ENCODE measurements at regions not wholly inside any gene's neighbourhood (a gene's known extent, or its start where the extent isn't known, plus 50 kb on each side); places are given as distances from the start of the nearest gene placed in this dataset.

DNA sequence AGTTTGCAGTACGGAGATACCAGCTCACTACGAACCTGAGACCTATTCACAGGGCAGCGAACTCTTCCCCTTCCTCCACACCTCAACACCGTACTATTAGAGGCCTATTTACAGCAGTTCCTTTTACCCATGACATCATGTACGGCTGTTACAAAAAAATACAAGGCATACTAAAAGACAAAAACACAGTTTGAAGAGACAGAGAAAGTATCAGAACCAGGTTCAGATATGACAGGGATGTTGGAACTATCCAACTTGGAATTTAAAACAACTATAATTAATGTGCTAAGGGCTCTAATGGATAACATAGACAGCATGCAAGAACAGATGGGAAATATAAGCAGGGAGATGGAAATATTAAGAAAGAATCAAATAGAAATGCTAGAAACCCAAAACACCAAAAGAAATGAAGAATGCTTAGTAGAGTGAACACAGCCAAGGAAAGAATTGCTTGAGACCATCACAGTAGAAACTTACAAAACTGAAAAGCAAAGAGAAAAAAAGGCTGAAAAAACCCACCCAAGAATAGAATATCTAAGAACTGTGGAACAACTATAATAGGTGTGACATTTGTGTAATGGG lies 99.2 kb upstream of the ZNF521 start:
- Histone ChIP-seq H3K4me3 (ENCODE audit: low read length in 2 of 2) (no peak overlapping the region), H3K27ac (ENCODE audit: low read depth in 2 of 2, low read length in 2 of 2) (no peak overlapping the region), H3K4me1 (ENCODE audit: control insufficient read depth in 2 of 2, insufficient read depth in 2 of 2, low read length in 2 of 2) (no peaks in the 10 kb centered on the region), H3K27me3 (ENCODE audit: control insufficient read depth in 2 of 2, insufficient read depth in 2 of 2, low read length in 2 of 2) (no peaks in the 10 kb centered on the region), H3K9ac (ENCODE audit: low read depth in 1 of 2, low read length in 2 of 2) (no peak overlapping the region), H3K9me3 (ENCODE audit: control insufficient read depth in 2 of 2, low read length in 2 of 2) (peaks cover 0 to 4% of the 10 kb centered on the region in 2 donors), H3K36me3 (ENCODE audit: control insufficient read depth in 2 of 2, insufficient read depth in 2 of 2, low read length in 2 of 2) (no peaks in the 10 kb centered on the region)

DNA sequence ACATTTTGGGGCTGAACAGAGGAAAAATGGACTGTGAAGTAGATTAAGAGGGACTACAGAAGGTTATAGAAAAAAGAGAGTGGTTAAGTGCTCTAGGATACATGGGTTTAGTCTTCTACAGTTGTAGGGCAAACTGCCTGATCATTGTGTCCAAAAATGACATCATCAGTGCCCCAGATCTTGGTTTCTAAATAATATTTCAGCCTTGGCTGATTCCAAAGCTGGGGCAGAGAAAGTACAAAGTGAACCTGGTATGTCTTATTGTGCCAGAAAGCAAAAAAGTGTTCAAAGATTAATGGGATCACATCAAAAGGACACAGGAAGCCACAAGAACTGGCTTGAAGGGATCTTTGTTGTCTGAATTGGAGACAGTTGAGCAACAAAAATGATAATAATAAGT lies 97.1 kb upstream of the ZNF521 start:
- H3K36me3 ChIP-seq (ENCODE audit: control insufficient read depth in 2 of 2, insufficient read depth in 2 of 2, low read length in 2 of 2): no peaks in the 10 kb centered on the region
- no peak overlapping the region for H3K4me3 ChIP-seq (ENCODE audit: low read length in 2 of 2)
- no peak overlapping the region for H3K9ac ChIP-seq (ENCODE audit: low read depth in 1 of 2, low read length in 2 of 2)
- no peaks in the 10 kb centered on the region for H3K4me1 ChIP-seq (ENCODE audit: control insufficient read depth in 2 of 2, insufficient read depth in 2 of 2, low read length in 2 of 2)
- H3K9me3 ChIP-seq (ENCODE audit: control insufficient read depth in 2 of 2, low read length in 2 of 2): peaks cover 0 to 4% of the 10 kb centered on the region in 2 donors
- no peak overlapping the region for H3K27ac ChIP-seq (ENCODE audit: low read depth in 2 of 2, low read length in 2 of 2)
- H3K27me3 ChIP-seq (ENCODE audit: control insufficient read depth in 2 of 2, insufficient read depth in 2 of 2, low read length in 2 of 2): no peaks in the 10 kb centered on the region

DNA sequence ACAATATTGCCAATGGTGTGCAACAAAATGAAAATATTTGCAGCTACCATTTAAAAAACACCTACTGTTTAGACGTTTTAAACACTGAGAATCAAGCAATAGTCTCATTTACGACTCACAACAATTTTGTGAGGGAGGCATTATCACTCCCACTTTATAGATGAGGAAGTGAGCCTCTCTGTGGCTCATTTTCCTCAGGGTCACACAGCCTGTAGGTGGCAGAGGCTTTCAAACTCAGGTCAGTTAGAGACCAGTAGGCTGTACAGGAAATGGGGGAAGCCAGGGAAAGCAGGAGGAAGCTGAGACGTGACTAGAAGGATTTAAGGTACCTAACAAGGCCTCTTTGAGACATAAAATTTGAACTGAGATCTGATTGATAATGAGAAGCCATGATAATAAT lies 95.0 kb upstream of the ZNF521 start:
- Histone ChIP-seq H3K9ac (ENCODE audit: low read depth in 1 of 2, low read length in 2 of 2) (no peak overlapping the region), H3K9me3 (ENCODE audit: control insufficient read depth in 2 of 2, low read length in 2 of 2) (peaks cover 0 to 4% of the 10 kb centered on the region in 2 donors), H3K27ac (ENCODE audit: low read depth in 2 of 2, low read length in 2 of 2) (no peak overlapping the region), H3K36me3 (ENCODE audit: control insufficient read depth in 2 of 2, insufficient read depth in 2 of 2, low read length in 2 of 2) (no peaks in the 10 kb centered on the region), H3K27me3 (ENCODE audit: control insufficient read depth in 2 of 2, insufficient read depth in 2 of 2, low read length in 2 of 2) (no peaks in the 10 kb centered on the region), H3K4me1 (ENCODE audit: control insufficient read depth in 2 of 2, insufficient read depth in 2 of 2, low read length in 2 of 2) (no peaks in the 10 kb centered on the region), H3K4me3 (ENCODE audit: low read length in 2 of 2) (no peak overlapping the region)

DNA sequence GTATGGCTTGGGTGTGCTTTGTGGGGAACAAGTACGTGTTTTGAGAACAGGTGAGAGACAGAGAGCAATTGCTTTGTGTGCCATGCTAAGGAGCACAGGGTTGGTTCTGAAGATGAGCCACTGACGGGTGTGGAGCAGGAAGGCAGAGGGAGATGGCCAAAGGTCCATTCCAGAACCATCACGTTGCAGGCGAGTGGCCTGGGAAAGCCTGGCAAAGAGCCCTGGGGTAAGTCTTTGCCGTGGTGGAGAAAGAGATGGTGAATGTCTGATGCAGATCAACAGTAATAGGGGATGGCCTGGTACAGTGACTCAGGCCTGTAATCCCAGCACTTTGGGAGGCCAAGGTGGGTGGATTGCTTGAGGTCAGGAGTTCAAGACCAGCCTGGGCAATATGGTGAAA lies 93.5 kb upstream of the ZNF521 start:
- no peaks in the 10 kb centered on the region for H3K4me1 ChIP-seq (ENCODE audit: control insufficient read depth in 2 of 2, insufficient read depth in 2 of 2, low read length in 2 of 2)
- no peaks in the 10 kb centered on the region for H3K36me3 ChIP-seq (ENCODE audit: control insufficient read depth in 2 of 2, insufficient read depth in 2 of 2, low read length in 2 of 2)
- no peaks in the 10 kb centered on the region for H3K27me3 ChIP-seq (ENCODE audit: control insufficient read depth in 2 of 2, insufficient read depth in 2 of 2, low read length in 2 of 2)
- no peak overlapping the region for H3K9ac ChIP-seq (ENCODE audit: low read depth in 1 of 2, low read length in 2 of 2)
- no peak overlapping the region for H3K27ac ChIP-seq (ENCODE audit: low read depth in 2 of 2, low read length in 2 of 2)
- H3K9me3 ChIP-seq (ENCODE audit: control insufficient read depth in 2 of 2, low read length in 2 of 2): no peaks in the 10 kb centered on the region
- H3K4me3 ChIP-seq (ENCODE audit: low read length in 2 of 2): no peak overlapping the region

DNA sequence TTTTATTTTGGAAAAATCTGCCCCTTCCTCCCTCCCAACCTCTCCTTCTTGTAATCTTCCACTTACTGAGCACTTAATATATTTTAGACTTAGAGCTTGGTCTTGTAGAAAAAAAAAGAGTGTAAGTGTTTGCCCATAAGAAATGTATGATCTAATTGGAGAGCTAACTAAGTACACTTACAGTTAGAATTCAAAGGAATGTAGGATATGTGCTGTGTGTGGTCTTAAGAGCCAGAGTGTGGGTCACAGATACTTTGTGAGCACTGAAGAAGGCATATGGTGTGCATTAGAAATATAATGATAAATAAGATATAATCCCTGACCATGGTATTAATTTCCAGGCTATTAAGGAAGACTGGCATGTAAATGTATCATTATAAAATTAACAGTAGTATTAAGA lies 91.8 kb upstream of the ZNF521 start:
- Histone ChIP-seq H3K36me3 (ENCODE audit: control insufficient read depth in 2 of 2, insufficient read depth in 2 of 2, low read length in 2 of 2) (no peaks in the 10 kb centered on the region), H3K9me3 (ENCODE audit: control insufficient read depth in 2 of 2, low read length in 2 of 2) (no peaks in the 10 kb centered on the region), H3K9ac (ENCODE audit: low read depth in 1 of 2, low read length in 2 of 2) (no peak overlapping the region), H3K27me3 (ENCODE audit: control insufficient read depth in 2 of 2, insufficient read depth in 2 of 2, low read length in 2 of 2) (no peaks in the 10 kb centered on the region), H3K27ac (ENCODE audit: low read depth in 2 of 2, low read length in 2 of 2) (no peak overlapping the region), H3K4me1 (ENCODE audit: control insufficient read depth in 2 of 2, insufficient read depth in 2 of 2, low read length in 2 of 2) (no peaks in the 10 kb centered on the region), H3K4me3 (ENCODE audit: low read length in 2 of 2) (no peak overlapping the region)

DNA sequence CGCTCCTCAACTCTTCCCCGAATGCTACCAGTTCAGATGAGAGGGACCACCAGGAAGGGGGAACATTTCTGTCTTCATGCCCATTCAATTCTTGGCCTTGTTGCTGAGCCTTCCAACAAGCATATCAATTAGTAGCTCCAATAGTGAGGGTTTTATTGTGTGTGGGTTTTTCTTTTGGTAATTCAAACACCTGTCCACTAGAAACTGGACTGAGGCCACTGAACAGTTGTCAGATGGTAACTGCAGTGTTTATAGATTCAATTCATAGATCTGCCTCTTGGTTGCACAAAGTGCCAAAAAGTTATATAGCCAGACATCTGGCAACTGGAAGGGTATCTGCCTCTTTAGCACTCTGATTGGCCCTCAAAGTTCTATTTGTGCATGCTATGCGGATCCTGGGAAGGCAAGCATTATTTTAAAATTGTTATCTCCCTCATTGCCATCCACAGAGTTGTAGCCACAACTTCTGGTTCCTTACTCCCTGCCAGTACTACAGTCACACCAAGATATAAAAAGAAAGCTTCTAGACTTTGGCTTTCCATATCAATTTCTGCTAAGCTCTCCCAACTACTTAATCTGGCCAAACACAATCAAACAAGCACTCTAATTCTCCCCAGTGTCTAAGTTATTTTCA lies 83.3 kb upstream of the ZNF521 start:
- Histone ChIP-seq H3K4me1 (ENCODE audit: control insufficient read depth in 2 of 2, insufficient read depth in 2 of 2, low read length in 2 of 2) (no peaks in the 10 kb centered on the region), H3K36me3 (ENCODE audit: control insufficient read depth in 2 of 2, insufficient read depth in 2 of 2, low read length in 2 of 2) (no peaks in the 10 kb centered on the region), H3K4me3 (ENCODE audit: low read length in 2 of 2) (no peak overlapping the region), H3K9ac (ENCODE audit: low read depth in 1 of 2, low read length in 2 of 2) (no peak overlapping the region), H3K27ac (ENCODE audit: low read depth in 2 of 2, low read length in 2 of 2) (no peak overlapping the region), H3K9me3 (ENCODE audit: control insufficient read depth in 2 of 2, low read length in 2 of 2) (no peaks in the 10 kb centered on the region), H3K27me3 (ENCODE audit: control insufficient read depth in 2 of 2, insufficient read depth in 2 of 2, low read length in 2 of 2) (no peaks in the 10 kb centered on the region)

DNA sequence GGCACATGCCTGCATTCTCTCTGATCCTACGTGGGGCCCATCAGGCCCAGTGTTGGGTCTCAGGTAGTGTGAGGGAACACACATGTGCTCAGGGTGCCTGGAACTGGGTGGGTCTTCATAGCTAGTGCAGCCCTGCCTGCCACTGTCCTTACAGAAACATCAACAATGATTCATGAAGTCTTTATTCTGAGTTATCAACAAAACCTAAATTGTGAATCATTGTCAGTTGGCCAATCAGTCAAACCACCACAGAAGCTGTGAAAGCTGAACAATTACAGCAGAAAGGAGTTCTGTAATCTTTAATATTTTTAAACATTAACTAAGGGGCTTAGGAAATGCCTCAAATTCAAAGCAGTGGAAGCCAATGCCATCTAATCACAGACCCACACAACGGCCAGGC lies 82.8 kb upstream of the ZNF521 start:
- Histone ChIP-seq H3K9me3 (ENCODE audit: control insufficient read depth in 2 of 2, low read length in 2 of 2) (no peaks in the 10 kb centered on the region), H3K4me1 (ENCODE audit: control insufficient read depth in 2 of 2, insufficient read depth in 2 of 2, low read length in 2 of 2) (no peaks in the 10 kb centered on the region), H3K36me3 (ENCODE audit: control insufficient read depth in 2 of 2, insufficient read depth in 2 of 2, low read length in 2 of 2) (no peaks in the 10 kb centered on the region), H3K27me3 (ENCODE audit: control insufficient read depth in 2 of 2, insufficient read depth in 2 of 2, low read length in 2 of 2) (no peaks in the 10 kb centered on the region), H3K9ac (ENCODE audit: low read depth in 1 of 2, low read length in 2 of 2) (no peak overlapping the region), H3K4me3 (ENCODE audit: low read length in 2 of 2) (no peak overlapping the region), H3K27ac (ENCODE audit: low read depth in 2 of 2, low read length in 2 of 2) (no peak overlapping the region)

DNA sequence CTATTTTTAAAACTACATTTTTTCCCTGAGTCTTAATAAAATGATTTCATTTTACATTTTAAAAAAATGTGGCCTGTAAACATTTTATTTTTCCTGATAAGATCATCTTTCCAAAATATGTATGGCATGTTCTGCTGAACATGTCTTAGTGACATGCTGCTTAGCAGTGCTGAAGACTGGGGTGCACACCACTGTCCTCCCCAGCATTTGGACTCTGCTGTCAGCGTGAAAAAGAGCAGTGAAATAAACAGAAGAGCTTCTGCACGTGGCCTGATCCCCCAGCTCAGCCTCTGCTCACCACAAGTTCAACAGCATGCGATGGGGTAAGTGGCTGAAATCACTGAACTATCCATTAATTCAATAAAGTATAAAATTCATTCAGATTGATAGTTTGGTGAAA lies 81.6 kb upstream of the ZNF521 start:
- H3K27me3 ChIP-seq (ENCODE audit: control insufficient read depth in 2 of 2, insufficient read depth in 2 of 2, low read length in 2 of 2): no peaks in the 10 kb centered on the region
- no peak overlapping the region for H3K9ac ChIP-seq (ENCODE audit: low read depth in 1 of 2, low read length in 2 of 2)
- no peak overlapping the region for H3K27ac ChIP-seq (ENCODE audit: low read depth in 2 of 2, low read length in 2 of 2)

DNA sequence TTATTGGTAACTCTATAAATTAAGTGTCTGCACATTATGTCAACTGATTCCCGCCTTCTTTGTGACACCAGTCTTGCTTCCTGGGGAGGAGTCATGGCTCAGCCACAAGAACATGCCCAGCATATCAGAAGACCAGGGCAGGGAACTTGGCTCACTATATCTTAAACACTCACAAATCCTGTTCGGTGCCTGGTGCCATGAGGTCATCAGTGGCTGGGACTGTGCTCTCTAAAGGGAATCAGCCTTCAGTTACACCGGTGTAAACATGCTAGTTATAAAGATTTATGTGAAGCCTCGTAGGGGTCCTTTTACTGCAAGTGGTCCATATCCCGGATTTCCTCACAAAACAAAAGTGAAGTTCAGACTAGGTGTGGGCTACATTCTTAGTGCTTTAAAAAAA lies 73.1 kb upstream of the ZNF521 start:
- Histone ChIP-seq H3K4me3 (ENCODE audit: low read length in 2 of 2) (no peak overlapping the region), H3K4me1 (ENCODE audit: control insufficient read depth in 2 of 2, insufficient read depth in 2 of 2, low read length in 2 of 2) (no peaks in the 10 kb centered on the region), H3K9me3 (ENCODE audit: control insufficient read depth in 2 of 2, low read length in 2 of 2) (no peaks in the 10 kb centered on the region), H3K27me3 (ENCODE audit: control insufficient read depth in 2 of 2, insufficient read depth in 2 of 2, low read length in 2 of 2) (no peaks in the 10 kb centered on the region), H3K27ac (ENCODE audit: low read depth in 2 of 2, low read length in 2 of 2) (no peak overlapping the region), H3K9ac (ENCODE audit: low read depth in 1 of 2, low read length in 2 of 2) (no peak overlapping the region), H3K36me3 (ENCODE audit: control insufficient read depth in 2 of 2, insufficient read depth in 2 of 2, low read length in 2 of 2) (no peaks in the 10 kb centered on the region)

More for the DNA sequence above, 81.6 kb upstream of the ZNF521 start:
- Histone ChIP-seq H3K36me3 (ENCODE audit: control insufficient read depth in 2 of 2, insufficient read depth in 2 of 2, low read length in 2 of 2) (no peaks in the 10 kb centered on the region), H3K4me1 (ENCODE audit: control insufficient read depth in 2 of 2, insufficient read depth in 2 of 2, low read length in 2 of 2) (no peaks in the 10 kb centered on the region), H3K4me3 (ENCODE audit: low read length in 2 of 2) (no peak overlapping the region), H3K9me3 (ENCODE audit: control insufficient read depth in 2 of 2, low read length in 2 of 2) (no peaks in the 10 kb centered on the region)

DNA sequence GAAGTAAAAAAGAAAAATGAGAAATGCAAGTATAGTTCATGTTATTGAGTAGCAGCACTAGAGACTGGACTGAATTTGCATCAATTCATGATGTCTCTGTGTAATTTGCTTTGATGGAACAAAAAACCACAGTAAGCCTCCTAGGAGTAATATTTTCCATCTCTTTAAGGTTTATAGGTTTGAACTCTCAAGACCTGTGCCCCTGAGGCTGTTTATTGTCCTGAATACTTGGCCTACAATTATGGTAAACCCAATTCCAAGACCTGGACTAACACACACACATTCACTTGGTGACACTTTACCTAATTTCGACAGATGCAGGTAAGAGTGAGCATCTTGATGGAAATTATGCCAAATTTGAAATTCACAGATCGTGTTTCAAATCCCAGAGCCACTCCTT lies 71.8 kb upstream of the ZNF521 start:
- H3K9me3 ChIP-seq (ENCODE audit: control insufficient read depth in 2 of 2, low read length in 2 of 2): no peaks in the 10 kb centered on the region
- H3K4me3 ChIP-seq (ENCODE audit: low read length in 2 of 2): no peak overlapping the region
- H3K4me1 ChIP-seq (ENCODE audit: control insufficient read depth in 2 of 2, insufficient read depth in 2 of 2, low read length in 2 of 2): no peaks in the 10 kb centered on the region
- no peaks in the 10 kb centered on the region for H3K36me3 ChIP-seq (ENCODE audit: control insufficient read depth in 2 of 2, insufficient read depth in 2 of 2, low read length in 2 of 2)
- H3K27me3 ChIP-seq (ENCODE audit: control insufficient read depth in 2 of 2, insufficient read depth in 2 of 2, low read length in 2 of 2): no peaks in the 10 kb centered on the region
- no peak overlapping the region for H3K27ac ChIP-seq (ENCODE audit: low read depth in 2 of 2, low read length in 2 of 2)
- no peak overlapping the region for H3K9ac ChIP-seq (ENCODE audit: low read depth in 1 of 2, low read length in 2 of 2)
